Suprapubic skin (tissue), 4 donors: ENCODE measurements at regions not wholly inside any gene's neighbourhood (a gene's known extent, or its start where the extent isn't known, plus 50 kb on each side); places are given as distances from the start of the nearest gene placed in this dataset.

Experiments
- DNase-seq, 2 donors: peaks; one replicate each; pipeline ENCODE4 v3.0.0-alpha.2; 2019; ENCODE audit warnings: low spot score in 2 of 2
- H3K27ac ChIP-seq: fragments of 200-600 bp; sonication (generic); one replicate; pipeline ENCODE4 v1.5.1; 2019
- H3K27me3 ChIP-seq: fragments of 200-600 bp; sonication (generic); one replicate; pipeline ENCODE4 v1.5.1; 2019
- H3K36me3 ChIP-seq: fragments of 200-600 bp; sonication (generic); one replicate; pipeline ENCODE4 v1.5.1; 2019
- H3K4me1 ChIP-seq: fragments of 200-600 bp; sonication (generic); one replicate; pipeline ENCODE4 v1.5.1; 2019
- H3K4me3 ChIP-seq: fragments of 200-600 bp; sonication (generic); one replicate; pipeline ENCODE4 v1.5.1; 2019; ENCODE audit warnings: mild to moderate bottlenecking
- H3K9me3 ChIP-seq: fragments of 200-600 bp; sonication (generic); one replicate; pipeline ENCODE4 v1.5.1; 2019
- EP300 ChIP-seq: sonication (generic); formaldehyde crosslinking; IDR thresholded peaks from one replicate; pipeline ENCODE4 v1.6.1; 2017; ENCODE audit warnings: antibody characterized with exemption
- POLR2A ChIP-seq, 2 donors: fragments of 450-650 bp; IDR thresholded peaks; one replicate each; pipeline ENCODE4 v1.6.1; 2017; ENCODE audit warnings: antibody characterized with exemption in 2 of 2, mild to moderate bottlenecking in 2 of 2, moderate library complexity in 2 of 2
- POLR2AphosphoS5 ChIP-seq, 3 donors: sonication (generic); formaldehyde crosslinking; IDR thresholded peaks; one replicate each; pipeline ENCODE4 v1.6.1; 2017; ENCODE audit warnings: antibody characterized with exemption in 3 of 3
- WGBS: methylation state at CpG from one replicate; pipeline ENCODE4 v1.1.5; 2018; 5-methylcytosine and 5-hydroxymethylcytosine counted together
- TF ChIP-seq, protein P1 (sequence below), 2 donors: fragments of 200-600 bp in 1 of 2; fragments of 450-650 bp in 1 of 2; sonication (generic) in 1 of 2; IDR thresholded peaks; one replicate each; pipeline ENCODE4 v1.5.1; 2016 to 2019; ENCODE audit warnings: antibody characterized with exemption in 2 of 2, mild to moderate bottlenecking in 1 of 2, moderate library complexity in 1 of 2

GRCh38 chr15:79206940-79207339 lies 75.6 kb upstream of the ANKRD34C start:
- Histone ChIP-seq H3K4me1 (no peaks in the 10 kb centered on the region), H3K36me3 (no peaks in the 10 kb centered on the region), H3K27me3 (peaks cover 50% of the 10 kb centered on the region)

GRCh38 chr15:79204886-79205675 lies 77.4 kb upstream of the ANKRD34C start:
- TF ChIP-seq POLR2AphosphoS5 (IDR thresholded peaks at IDR 0.05) (no peak), POLR2A (IDR thresholded peaks at IDR 0.05) (no peak), EP300 (no peak)
- TF ChIP-seq, protein P1, sequence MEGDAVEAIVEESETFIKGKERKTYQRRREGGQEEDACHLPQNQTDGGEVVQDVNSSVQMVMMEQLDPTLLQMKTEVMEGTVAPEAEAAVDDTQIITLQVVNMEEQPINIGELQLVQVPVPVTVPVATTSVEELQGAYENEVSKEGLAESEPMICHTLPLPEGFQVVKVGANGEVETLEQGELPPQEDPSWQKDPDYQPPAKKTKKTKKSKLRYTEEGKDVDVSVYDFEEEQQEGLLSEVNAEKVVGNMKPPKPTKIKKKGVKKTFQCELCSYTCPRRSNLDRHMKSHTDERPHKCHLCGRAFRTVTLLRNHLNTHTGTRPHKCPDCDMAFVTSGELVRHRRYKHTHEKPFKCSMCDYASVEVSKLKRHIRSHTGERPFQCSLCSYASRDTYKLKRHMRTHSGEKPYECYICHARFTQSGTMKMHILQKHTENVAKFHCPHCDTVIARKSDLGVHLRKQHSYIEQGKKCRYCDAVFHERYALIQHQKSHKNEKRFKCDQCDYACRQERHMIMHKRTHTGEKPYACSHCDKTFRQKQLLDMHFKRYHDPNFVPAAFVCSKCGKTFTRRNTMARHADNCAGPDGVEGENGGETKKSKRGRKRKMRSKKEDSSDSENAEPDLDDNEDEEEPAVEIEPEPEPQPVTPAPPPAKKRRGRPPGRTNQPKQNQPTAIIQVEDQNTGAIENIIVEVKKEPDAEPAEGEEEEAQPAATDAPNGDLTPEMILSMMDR (IDR thresholded peaks at IDR 0.05), result no peak
- Histone ChIP-seq H3K27me3 (peaks cover 36% of the 10 kb centered on the region), H3K9me3 (no peaks in the 10 kb centered on the region), H3K36me3 (no peaks in the 10 kb centered on the region), H3K4me1 (no peaks in the 10 kb centered on the region), H3K27ac (no peak overlapping the region), H3K4me3 (no peak overlapping the region)
- WGBS, result 53% methylated on average over 16 of the region's 16 CpGs
- DNase-seq, result no peak

More at GRCh38 chr15:79206940-79207339, 75.6 kb upstream of the ANKRD34C start:
- WGBS, result 81% methylated on average over 2 of the region's 2 CpGs
- TF ChIP-seq POLR2A (IDR thresholded peaks at IDR 0.05) (no peak), POLR2AphosphoS5 (IDR thresholded peaks at IDR 0.05) (no peak), EP300 (no peak)
- TF ChIP-seq, protein P1 (IDR thresholded peaks at IDR 0.05), result no peak
- Histone ChIP-seq H3K9me3 (no peaks in the 10 kb centered on the region), H3K27ac (no peak overlapping the region), H3K4me3 (no peak overlapping the region)
- DNase-seq, result peak in 1 of 2 donors; percentile 28

DNA sequence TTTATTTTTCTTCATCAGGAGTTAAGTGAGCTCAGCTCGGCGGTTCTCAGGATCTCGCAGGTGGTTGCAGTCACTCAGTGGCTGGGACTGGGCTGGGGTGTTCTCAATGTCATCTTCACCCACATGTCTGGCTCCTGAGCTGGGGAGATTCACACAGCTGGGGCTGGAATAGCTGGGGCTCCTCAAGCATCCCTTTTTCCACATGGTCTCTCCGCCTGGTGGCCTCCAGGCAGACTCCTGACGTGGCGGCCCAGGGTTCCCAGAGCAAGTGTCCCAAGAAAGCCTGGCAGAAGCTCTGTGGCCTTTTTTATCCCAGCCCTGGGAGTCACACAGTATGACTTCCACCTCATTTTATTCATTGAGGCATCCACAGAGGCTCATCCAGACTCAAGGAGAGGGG lies 84.1 kb upstream of the ANKRD34C start:
- DNase-seq, result no peak
- Histone ChIP-seq H3K4me3 (no peak overlapping the region), H3K4me1 (no peaks in the 10 kb centered on the region), H3K27me3 (peaks cover 19% of the 10 kb centered on the region), H3K27ac (no peak overlapping the region), H3K36me3 (no peaks in the 10 kb centered on the region), H3K9me3 (no peaks in the 10 kb centered on the region)
- TF ChIP-seq POLR2A (IDR thresholded peaks at IDR 0.05) (no peak), POLR2AphosphoS5 (IDR thresholded peaks at IDR 0.05) (no peak), EP300 (no peak)
- TF ChIP-seq, protein P1 (IDR thresholded peaks at IDR 0.05), result no peak
- WGBS, result 89% methylated on average over 6 of the region's 6 CpGs

DNA sequence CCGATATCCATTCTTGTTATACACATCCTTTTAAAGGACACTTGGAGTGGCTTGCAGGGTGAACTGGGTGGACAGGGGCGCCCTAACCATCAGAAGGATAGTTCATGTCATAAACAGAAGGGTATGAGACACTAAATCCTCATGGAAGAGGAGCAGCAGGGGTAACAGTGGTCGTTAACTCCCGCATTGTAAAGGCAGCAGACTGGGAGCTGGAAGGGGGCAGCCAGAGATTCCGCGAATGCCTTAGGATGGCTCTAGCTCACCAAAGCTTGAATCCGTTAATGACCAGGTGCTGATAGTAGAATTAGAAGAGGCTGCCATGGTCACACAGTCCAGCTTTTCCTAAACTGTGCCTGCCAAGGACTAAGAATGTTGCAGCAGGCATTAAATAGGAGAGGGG lies 85.2 kb upstream of the ANKRD34C start:
- Histone ChIP-seq H3K27me3 (peaks cover 19% of the 10 kb centered on the region), H3K27ac (no peak overlapping the region), H3K4me3 (no peak overlapping the region), H3K36me3 (no peaks in the 10 kb centered on the region), H3K4me1 (no peaks in the 10 kb centered on the region), H3K9me3 (no peaks in the 10 kb centered on the region)
- DNase-seq, result no peak
- WGBS, result 74% methylated on average over 7 of the region's 7 CpGs
- TF ChIP-seq POLR2A (IDR thresholded peaks at IDR 0.05) (no peak), POLR2AphosphoS5 (IDR thresholded peaks at IDR 0.05) (no peak), EP300 (no peak)
- TF ChIP-seq, protein P1 (IDR thresholded peaks at IDR 0.05), result no peak

- TF ChIP-seq, protein P1 (IDR thresholded peaks at IDR 0.05), result no peak
- TF ChIP-seq POLR2AphosphoS5 (IDR thresholded peaks at IDR 0.05), result no peak
- TF ChIP-seq EP300, result no peak
- TF ChIP-seq POLR2A (IDR thresholded peaks at IDR 0.05), result no peak
- H3K36me3 ChIP-seq, result no peaks in the 10 kb centered on the region
- no peaks in the 10 kb centered on the region for H3K4me1 ChIP-seq
- H3K4me3 ChIP-seq, result no peak overlapping the region
- no peak for DNase-seq
- H3K27ac ChIP-seq, result no peak overlapping the region
- no peaks in the 10 kb centered on the region for H3K9me3 ChIP-seq
- WGBS, result 68% methylated on average over 5 of the region's 5 CpGs
- peaks cover 19% of the 10 kb centered on the region for H3K27me3 ChIP-seq
Observed at GRCh38 chr15:79195802-79196201, 86.7 kb upstream of the ANKRD34C start.
